ENCODE measurements at regions not wholly inside any gene's neighbourhood (a gene's known extent, or its start where the extent isn't known, plus 50 kb on each side); places are given as distances from the start of the nearest gene placed in this dataset.

DNA sequence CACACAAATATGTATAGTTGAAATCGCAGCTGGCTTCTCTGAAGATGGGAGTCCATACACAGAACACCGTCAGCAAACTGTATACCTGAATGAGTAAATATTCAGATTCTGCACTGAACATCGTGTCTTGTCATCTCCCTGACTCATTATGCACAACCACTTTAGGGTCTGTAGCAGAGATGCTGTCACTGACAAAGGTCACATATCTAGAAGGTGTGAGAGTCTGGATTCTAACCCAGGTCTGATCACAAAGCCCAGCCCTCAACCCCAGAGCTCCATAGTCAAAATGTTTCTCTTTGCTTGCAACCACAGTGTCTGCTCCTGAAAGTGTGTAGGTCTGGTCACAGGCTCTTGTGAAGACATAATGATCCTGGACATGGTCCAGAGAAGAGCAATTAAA lies 78.3 kb upstream of the PAX8 start:
- TF ChIP-seq, protein P1, sequence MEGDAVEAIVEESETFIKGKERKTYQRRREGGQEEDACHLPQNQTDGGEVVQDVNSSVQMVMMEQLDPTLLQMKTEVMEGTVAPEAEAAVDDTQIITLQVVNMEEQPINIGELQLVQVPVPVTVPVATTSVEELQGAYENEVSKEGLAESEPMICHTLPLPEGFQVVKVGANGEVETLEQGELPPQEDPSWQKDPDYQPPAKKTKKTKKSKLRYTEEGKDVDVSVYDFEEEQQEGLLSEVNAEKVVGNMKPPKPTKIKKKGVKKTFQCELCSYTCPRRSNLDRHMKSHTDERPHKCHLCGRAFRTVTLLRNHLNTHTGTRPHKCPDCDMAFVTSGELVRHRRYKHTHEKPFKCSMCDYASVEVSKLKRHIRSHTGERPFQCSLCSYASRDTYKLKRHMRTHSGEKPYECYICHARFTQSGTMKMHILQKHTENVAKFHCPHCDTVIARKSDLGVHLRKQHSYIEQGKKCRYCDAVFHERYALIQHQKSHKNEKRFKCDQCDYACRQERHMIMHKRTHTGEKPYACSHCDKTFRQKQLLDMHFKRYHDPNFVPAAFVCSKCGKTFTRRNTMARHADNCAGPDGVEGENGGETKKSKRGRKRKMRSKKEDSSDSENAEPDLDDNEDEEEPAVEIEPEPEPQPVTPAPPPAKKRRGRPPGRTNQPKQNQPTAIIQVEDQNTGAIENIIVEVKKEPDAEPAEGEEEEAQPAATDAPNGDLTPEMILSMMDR (IDR thresholded peaks at IDR 0.05), result no peak
- no peak for TF ChIP-seq ZFX (IDR thresholded peaks at IDR 0.05; ENCODE audit: borderline replicate concordance)
